OCI-LY1 (cell line): ENCODE measurements at regions not wholly inside any gene's neighbourhood (a gene's known extent, or its start where the extent isn't known, plus 50 kb on each side); places are given as distances from the start of the nearest gene placed in this dataset.

ENCODE experiments used
- H2AFZ ChIP-seq: fragments of 200-600 bp; sonication (generic), shearing (Covaris generic); 2 replicates; pipeline ENCODE4 v1.6.0; 2014; ENCODE audit warnings: antibody characterized with exemption, mild to moderate bottlenecking, low read length
- H3F3A ChIP-seq: fragments of 200-600 bp; sonication (generic), shearing (Covaris generic); 2 replicates; pipeline ENCODE4 v1.6.0; 2014; ENCODE audit warnings: mild to moderate bottlenecking, antibody characterized with exemption, low read length, moderate library complexity; ENCODE audit not compliant: insufficient read depth
- H3K27ac ChIP-seq: fragments of 200-600 bp; sonication (generic); 2 replicates; pipeline ENCODE4 v1.5.1; 2014; ENCODE audit warnings: low read length, mixed run types, mild to moderate bottlenecking, low read depth; ENCODE audit not compliant: poor library complexity, severe bottlenecking
- H3K27me3 ChIP-seq: fragments of 200-600 bp; sonication (generic); 2 replicates; pipeline ENCODE4 v1.6.0; 2014; ENCODE audit warnings: antibody characterized with exemption, mild to moderate bottlenecking, low read length, moderate library complexity; ENCODE audit not compliant: insufficient read depth
- H3K36me3 ChIP-seq: fragments of 200-600 bp; sonication (generic); 2 replicates; pipeline ENCODE4 v1.6.1; 2014; ENCODE audit warnings: mild to moderate bottlenecking, antibody characterized with exemption, low read length, moderate library complexity, mixed read lengths; ENCODE audit not compliant: insufficient read depth
- H3K4me1 ChIP-seq: fragments of 200-600 bp; sonication (generic); 2 replicates; pipeline ENCODE4 v1.5.1; 2014; ENCODE audit warnings: mild to moderate bottlenecking, low read length, moderate library complexity; ENCODE audit not compliant: insufficient read depth, severe bottlenecking
- H3K4me2 ChIP-seq: fragments of 200-600 bp; sonication (generic), shearing (Covaris generic); 2 replicates; pipeline ENCODE4 v1.6.1; 2014; ENCODE audit warnings: low read length
- H3K4me3 ChIP-seq: fragments of 200-600 bp; sonication (generic); 2 replicates; pipeline ENCODE4 v1.5.1; 2014; ENCODE audit warnings: low read length, low read depth, mild to moderate bottlenecking, mixed read lengths; ENCODE audit not compliant: poor library complexity, severe bottlenecking
- H3K79me2 ChIP-seq: fragments of 200-600 bp; shearing (Covaris generic); 2 replicates; pipeline ENCODE4 v1.6.1; 2016; ENCODE audit warnings: mixed run types, low read length, mixed read lengths; ENCODE audit not compliant: insufficient read depth
- H3K9ac ChIP-seq: fragments of 200-600 bp; sonication (generic), shearing (Covaris generic); 2 replicates; pipeline ENCODE4 v1.6.1; 2014; ENCODE audit warnings: mild to moderate bottlenecking, low read length, mixed read lengths
- H3K9me2 ChIP-seq: fragments of 200-600 bp; sonication (generic), shearing (Covaris generic); 2 replicates; pipeline ENCODE4 v1.6.1; 2014; ENCODE audit warnings: low read depth, mild to moderate bottlenecking, low read length, mixed read lengths
- H3K9me3 ChIP-seq: fragments of 200-600 bp; shearing (Covaris generic); 2 replicates; pipeline ENCODE4 v1.6.1; 2014; ENCODE audit warnings: low read length, mixed read lengths
- H4K20me1 ChIP-seq: fragments of 200-600 bp; sonication (generic), shearing (Covaris generic); 2 replicates; pipeline ENCODE4 v1.6.0; 2016; ENCODE audit warnings: mild to moderate bottlenecking, low read length; ENCODE audit not compliant: insufficient read depth
- EZH2 ChIP-seq: fragments of 200-600 bp; sonication (generic), shearing (Covaris generic); IDR thresholded peaks from 2 replicates; pipeline ENCODE4 v1.8.0; 2017; ENCODE audit warnings: borderline replicate concordance, mixed run types, mild to moderate bottlenecking, antibody characterized with exemption, low read length, moderate library complexity, mixed read lengths
- TF ChIP-seq, protein P1 (sequence below): fragments of 200-600 bp; sonication (generic), shearing (Covaris generic); IDR thresholded peaks from 2 replicates; pipeline ENCODE4 v1.5.1; 2017; ENCODE audit warnings: mild to moderate bottlenecking, antibody characterized with exemption, low read length, moderate library complexity, mixed read lengths

- Histone ChIP-seq H3K9me3 (no peaks in the 10 kb centered on the region), H3K27me3 (0 out of 2 replicates have a peak, but pooled peaks cover 4% of the 10 kb centered on the region), H3K79me2 (no peaks in the 10 kb centered on the region), H3K27ac (no peak overlapping the region), H3K4me1 (no peaks in the 10 kb centered on the region), H3F3A (no peaks in the 10 kb centered on the region), H4K20me1 (no peaks in the 10 kb centered on the region), H3K4me3 (no peak overlapping the region), H3K4me2 (no peak overlapping the region), H3K9me2 (no peaks in the 10 kb centered on the region), H3K36me3 (no peaks in the 10 kb centered on the region), H2AFZ (no peak overlapping the region), H3K9ac (no peak overlapping the region)
- TF ChIP-seq EZH2, result no peak
- TF ChIP-seq, protein P1, sequence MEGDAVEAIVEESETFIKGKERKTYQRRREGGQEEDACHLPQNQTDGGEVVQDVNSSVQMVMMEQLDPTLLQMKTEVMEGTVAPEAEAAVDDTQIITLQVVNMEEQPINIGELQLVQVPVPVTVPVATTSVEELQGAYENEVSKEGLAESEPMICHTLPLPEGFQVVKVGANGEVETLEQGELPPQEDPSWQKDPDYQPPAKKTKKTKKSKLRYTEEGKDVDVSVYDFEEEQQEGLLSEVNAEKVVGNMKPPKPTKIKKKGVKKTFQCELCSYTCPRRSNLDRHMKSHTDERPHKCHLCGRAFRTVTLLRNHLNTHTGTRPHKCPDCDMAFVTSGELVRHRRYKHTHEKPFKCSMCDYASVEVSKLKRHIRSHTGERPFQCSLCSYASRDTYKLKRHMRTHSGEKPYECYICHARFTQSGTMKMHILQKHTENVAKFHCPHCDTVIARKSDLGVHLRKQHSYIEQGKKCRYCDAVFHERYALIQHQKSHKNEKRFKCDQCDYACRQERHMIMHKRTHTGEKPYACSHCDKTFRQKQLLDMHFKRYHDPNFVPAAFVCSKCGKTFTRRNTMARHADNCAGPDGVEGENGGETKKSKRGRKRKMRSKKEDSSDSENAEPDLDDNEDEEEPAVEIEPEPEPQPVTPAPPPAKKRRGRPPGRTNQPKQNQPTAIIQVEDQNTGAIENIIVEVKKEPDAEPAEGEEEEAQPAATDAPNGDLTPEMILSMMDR, result no peak
These were observed 76.5 kb upstream of the ZNF423 start for GRCh38 chr16:49932434-49932833.

- Histone ChIP-seq H3K27me3 (0 out of 2 replicates have a peak, but pooled peaks cover 4% of the 10 kb centered on the region), H3K4me2 (no peak overlapping the region)
These were observed 77.0 kb upstream of the ZNF423 start for GRCh38 chr16:49932946-49933345.

GRCh38 chr16:49936791-49937190, 80.9 kb upstream of the ZNF423 start:
- H3K9me2 ChIP-seq, result no peaks in the 10 kb centered on the region
- TF ChIP-seq EZH2, result no peak
- TF ChIP-seq, protein P1, result no peak
- H3K4me2 ChIP-seq, result no peak overlapping the region
- H4K20me1 ChIP-seq, result no peaks in the 10 kb centered on the region
- H3K9me3 ChIP-seq, result no peaks in the 10 kb centered on the region
- H3K4me3 ChIP-seq, result no peak overlapping the region
- H3K27ac ChIP-seq, result no peak overlapping the region
- H3K27me3 ChIP-seq, result no peaks in the 10 kb centered on the region
- H3K9ac ChIP-seq, result no peak overlapping the region
- no peaks in the 10 kb centered on the region for H3K4me1 ChIP-seq
- H3F3A ChIP-seq, result no peaks in the 10 kb centered on the region
- H3K36me3 ChIP-seq, result no peaks in the 10 kb centered on the region
- H2AFZ ChIP-seq, result no peak overlapping the region
- no peaks in the 10 kb centered on the region for H3K79me2 ChIP-seq

More at GRCh38 chr16:49932946-49933345, 77.0 kb upstream of the ZNF423 start:
- Histone ChIP-seq H3F3A (no peaks in the 10 kb centered on the region), H3K79me2 (no peaks in the 10 kb centered on the region), H3K27ac (no peak overlapping the region), H3K9me3 (no peaks in the 10 kb centered on the region), H3K9me2 (no peaks in the 10 kb centered on the region), H3K36me3 (no peaks in the 10 kb centered on the region), H2AFZ (no peak overlapping the region), H3K4me1 (no peaks in the 10 kb centered on the region), H3K4me3 (no peak overlapping the region), H3K9ac (no peak overlapping the region), H4K20me1 (no peaks in the 10 kb centered on the region)
- TF ChIP-seq, protein P1, result no peak
- TF ChIP-seq EZH2, result no peak
